ENCODE measurements at regions not wholly inside any gene's neighbourhood (a gene's known extent, or its start where the extent isn't known, plus 50 kb on each side); places are given as distances from the start of the nearest gene placed in this dataset.

DNA sequence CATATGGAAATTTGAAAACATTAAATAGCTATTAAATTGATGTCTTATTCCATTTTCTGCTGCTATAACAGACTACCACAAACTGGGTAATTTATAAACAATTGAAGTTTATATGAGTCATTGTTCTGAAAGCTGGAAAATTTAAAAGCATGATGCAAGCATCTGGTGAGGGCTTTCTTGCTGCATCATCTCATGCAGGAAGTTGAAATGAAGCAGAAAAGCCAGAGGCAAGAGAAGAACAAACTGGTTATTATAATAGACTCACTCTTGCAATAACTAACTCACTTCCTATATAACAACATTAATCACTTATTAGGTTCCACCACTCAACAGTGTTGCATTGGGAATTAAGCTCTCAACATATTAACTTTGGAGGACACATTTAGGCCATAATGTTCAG, 1277.4 kb downstream of the LRFN5 start:
- H3K36me3 ChIP-seq = no peaks in the 10 kb centered on the region
- no peak for DNase-seq (ENCODE audit: low spot score)
- TF ChIP-seq CTCF (IDR thresholded peaks at IDR 0.05) = no peak
- ATAC-seq (ENCODE audit: insufficient number of reproducible peaks, low FRiP score, low read depth) = no peak
- no peak overlapping the region for H3K4me3 ChIP-seq
- no peak overlapping the region for H3K27ac ChIP-seq
- H3K27me3 ChIP-seq (replicated peaks; ENCODE audit: insufficient read depth) = no peaks in the 10 kb centered on the region
- no peaks in the 10 kb centered on the region for H3K9me3 ChIP-seq
- H3K4me1 ChIP-seq (ENCODE audit: control insufficient read depth in 1 of 2, low read depth in 2 of 2) = no peaks in the 10 kb centered on the region

GRCh38 chr14:42877716-42878115, 1271.0 kb downstream of the LRFN5 start:
- DNase-seq (ENCODE audit: low spot score) = no peak
- Histone ChIP-seq H3K27ac (no peak overlapping the region), H3K27me3 (replicated peaks; ENCODE audit: insufficient read depth) (no peaks in the 10 kb centered on the region), H3K36me3 (no peaks in the 10 kb centered on the region), H3K4me3 (no peak overlapping the region), H3K4me1 (ENCODE audit: control insufficient read depth in 1 of 2, low read depth in 2 of 2) (no peaks in the 10 kb centered on the region), H3K9me3 (no peaks in the 10 kb centered on the region)
- ATAC-seq (ENCODE audit: insufficient number of reproducible peaks, low FRiP score, low read depth) = no peak
- no peak for TF ChIP-seq CTCF (IDR thresholded peaks at IDR 0.05)

DNA sequence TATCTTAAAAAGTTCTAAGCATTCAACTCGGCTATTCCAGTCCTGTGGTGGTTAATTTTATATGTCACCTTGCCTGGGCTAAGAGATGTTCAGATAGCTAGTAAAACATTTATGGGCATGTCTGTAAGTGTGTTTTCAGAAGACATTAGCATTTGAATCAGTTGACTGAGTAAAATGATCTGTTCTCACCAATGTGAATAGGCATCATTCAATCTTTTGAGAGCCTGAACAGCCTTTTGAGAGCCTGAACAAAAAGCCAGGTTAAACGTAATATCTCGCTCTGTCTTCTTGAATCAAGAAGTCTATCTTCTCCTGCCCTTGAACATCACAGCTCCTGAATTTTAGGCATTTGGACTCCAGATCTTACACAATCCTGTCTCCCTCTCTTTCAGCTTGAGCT, 1266.1 kb downstream of the LRFN5 start:
- Histone ChIP-seq H3K9me3 (no peaks in the 10 kb centered on the region), H3K27me3 (replicated peaks; ENCODE audit: insufficient read depth) (no peaks in the 10 kb centered on the region), H3K4me1 (ENCODE audit: control insufficient read depth in 1 of 2, low read depth in 2 of 2) (no peaks in the 10 kb centered on the region), H3K27ac (no peak overlapping the region), H3K36me3 (no peaks in the 10 kb centered on the region), H3K4me3 (no peak overlapping the region)
- TF ChIP-seq CTCF (IDR thresholded peaks at IDR 0.05) = no peak
- ATAC-seq (ENCODE audit: insufficient number of reproducible peaks, low FRiP score, low read depth) = no peak
- DNase-seq (ENCODE audit: low spot score) = no peak

- Histone ChIP-seq H3K4me1 (ENCODE audit: control insufficient read depth in 1 of 2, low read depth in 2 of 2) (no peaks in the 10 kb centered on the region), H3K27me3 (replicated peaks; ENCODE audit: insufficient read depth) (no peaks in the 10 kb centered on the region), H3K36me3 (no peaks in the 10 kb centered on the region), H3K9me3 (no peaks in the 10 kb centered on the region), H3K4me3 (no peak overlapping the region), H3K27ac (no peak overlapping the region)
- TF ChIP-seq CTCF (IDR thresholded peaks at IDR 0.05) = no peak
- no peak for DNase-seq (ENCODE audit: low spot score)
- ATAC-seq (ENCODE audit: insufficient number of reproducible peaks, low FRiP score, low read depth) = no peak
These were observed 1263.0 kb downstream of the LRFN5 start for GRCh38 chr14:42869681-42870080.

DNA sequence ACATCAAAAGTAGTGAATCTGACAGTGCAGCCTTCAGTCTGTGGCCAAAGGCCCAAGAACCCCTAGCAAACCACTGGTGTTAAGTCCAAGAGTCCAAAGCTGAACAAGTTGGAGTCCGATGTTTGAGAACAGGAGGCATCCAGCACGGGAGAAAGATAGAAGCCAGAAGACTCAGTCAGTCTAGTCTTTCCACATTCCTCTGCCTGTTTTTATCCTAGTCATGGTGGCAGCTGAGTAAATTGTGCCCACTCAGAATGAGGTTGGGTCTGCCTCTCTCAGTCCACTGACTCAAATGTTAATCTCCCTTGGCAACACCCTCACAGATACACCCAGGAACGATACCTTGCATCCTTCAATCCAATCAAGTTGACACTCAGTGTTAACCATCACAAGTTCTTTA, 1255.4 kb downstream of the LRFN5 start:
- no peaks in the 10 kb centered on the region for H3K27me3 ChIP-seq (replicated peaks; ENCODE audit: insufficient read depth)
- H3K27ac ChIP-seq = no peak overlapping the region
- H3K4me1 ChIP-seq (ENCODE audit: control insufficient read depth in 1 of 2, low read depth in 2 of 2) = no peaks in the 10 kb centered on the region
- no peak for ATAC-seq (ENCODE audit: insufficient number of reproducible peaks, low FRiP score, low read depth)
- no peaks in the 10 kb centered on the region for H3K36me3 ChIP-seq
- no peak for TF ChIP-seq CTCF (IDR thresholded peaks at IDR 0.05)
- no peak overlapping the region for H3K4me3 ChIP-seq
- DNase-seq (ENCODE audit: low spot score) = no peak
- no peaks in the 10 kb centered on the region for H3K9me3 ChIP-seq

Data from thoracic aorta (tissue), 2 donors.